HL-60 (cell line): ENCODE measurements at regions not wholly inside any gene's neighbourhood (a gene's known extent, or its start where the extent isn't known, plus 50 kb on each side); places are given as distances from the start of the nearest gene placed in this dataset.

Experiments used
- POLR2AphosphoS5 ChIP-seq: IDR thresholded peaks from 2 replicates; pipeline ENCODE4 v1.6.1; 2012; ENCODE audit warnings: low read depth
- SPI1 ChIP-seq: IDR thresholded peaks from 2 replicates; pipeline ENCODE4 v1.6.1; 2012; ENCODE audit warnings: low read depth, mild to moderate bottlenecking, borderline replicate concordance
- TF ChIP-seq, protein P1 (sequence below): IDR thresholded peaks from one replicate; pipeline ENCODE4 v1.5.1; 2011; ENCODE audit warnings: low read length, control low read depth, inconsistent platforms; ENCODE audit not compliant: insufficient read depth

DNA sequence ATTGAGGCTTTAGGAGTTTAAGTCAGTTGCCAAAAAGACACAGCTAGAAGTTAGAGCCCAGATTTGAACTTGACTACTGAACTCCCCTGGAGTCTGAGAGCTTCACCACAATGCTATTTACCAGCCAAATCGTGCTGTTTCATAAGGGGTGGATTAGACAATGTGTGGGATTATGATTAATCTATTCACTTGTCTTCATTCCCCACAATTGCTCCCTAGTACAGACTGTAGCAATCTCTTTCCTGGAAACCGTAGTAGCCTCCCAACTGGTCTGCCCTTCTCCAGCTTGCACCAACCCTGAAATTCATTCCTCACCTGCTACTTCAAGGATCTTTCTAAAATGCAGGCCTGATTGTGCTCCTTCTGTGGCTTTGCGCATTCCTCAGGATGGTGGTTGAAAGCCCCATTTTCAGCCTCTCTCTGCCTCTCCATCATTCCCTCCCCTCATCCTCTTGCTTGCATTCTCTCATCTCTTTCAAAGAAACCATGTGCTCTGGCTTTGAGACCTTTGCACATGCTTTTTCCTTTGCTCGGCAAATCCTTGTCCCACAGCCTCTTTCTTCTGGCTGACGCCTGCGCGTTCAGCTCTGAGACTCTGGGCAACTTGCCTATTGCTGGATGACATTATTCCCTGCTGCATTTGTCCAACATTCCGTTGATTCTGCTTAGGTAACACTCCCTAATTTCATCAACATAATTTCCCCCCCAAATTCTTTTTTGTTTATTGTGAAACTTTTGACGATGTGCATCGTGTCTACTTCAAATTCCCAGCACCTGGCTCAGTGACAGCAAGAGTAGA lies 145.1 kb downstream of the ADRA2A start:
- TF ChIP-seq, protein P1, sequence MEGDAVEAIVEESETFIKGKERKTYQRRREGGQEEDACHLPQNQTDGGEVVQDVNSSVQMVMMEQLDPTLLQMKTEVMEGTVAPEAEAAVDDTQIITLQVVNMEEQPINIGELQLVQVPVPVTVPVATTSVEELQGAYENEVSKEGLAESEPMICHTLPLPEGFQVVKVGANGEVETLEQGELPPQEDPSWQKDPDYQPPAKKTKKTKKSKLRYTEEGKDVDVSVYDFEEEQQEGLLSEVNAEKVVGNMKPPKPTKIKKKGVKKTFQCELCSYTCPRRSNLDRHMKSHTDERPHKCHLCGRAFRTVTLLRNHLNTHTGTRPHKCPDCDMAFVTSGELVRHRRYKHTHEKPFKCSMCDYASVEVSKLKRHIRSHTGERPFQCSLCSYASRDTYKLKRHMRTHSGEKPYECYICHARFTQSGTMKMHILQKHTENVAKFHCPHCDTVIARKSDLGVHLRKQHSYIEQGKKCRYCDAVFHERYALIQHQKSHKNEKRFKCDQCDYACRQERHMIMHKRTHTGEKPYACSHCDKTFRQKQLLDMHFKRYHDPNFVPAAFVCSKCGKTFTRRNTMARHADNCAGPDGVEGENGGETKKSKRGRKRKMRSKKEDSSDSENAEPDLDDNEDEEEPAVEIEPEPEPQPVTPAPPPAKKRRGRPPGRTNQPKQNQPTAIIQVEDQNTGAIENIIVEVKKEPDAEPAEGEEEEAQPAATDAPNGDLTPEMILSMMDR, result no peak
- no peak for TF ChIP-seq SPI1
- no peak for TF ChIP-seq POLR2AphosphoS5
